ENCODE measurements at regions not wholly inside any gene's neighbourhood (a gene's known extent, or its start where the extent isn't known, plus 50 kb on each side); places are given as distances from the start of the nearest gene placed in this dataset.
"Not testable (repeated sequence)": the region's sequence is repeated elsewhere in the genome, so short reads cannot be mapped to it uniquely, and the experiment has no call there.

GRCh38 chr12:105440037-105440664, 109.7 kb downstream of the C12orf75 start:
- no peak for DNase-seq (ENCODE audit: low spot score)
- no peaks in the 10 kb centered on the region for H3K27me3 ChIP-seq (replicated peaks; ENCODE audit: insufficient read depth)
- intact Hi-C loops (cut with DNase I) = no loop called here
- TF ChIP-seq POLR2AphosphoS5 (IDR thresholded peaks at IDR 0.05) = no peak
- no peak for TF ChIP-seq CTCF (IDR thresholded peaks at IDR 0.05)
- no peak for TF ChIP-seq POLR2A (IDR thresholded peaks at IDR 0.05)
- no peaks in the 10 kb centered on the region for H3K36me3 ChIP-seq
- WGBS = 97% methylated on average over 1 of the region's 1 CpG
- no peak overlapping the region for H3K27ac ChIP-seq
- no peaks in the 10 kb centered on the region for H3K4me1 ChIP-seq (replicated peaks)
- no peaks in the 10 kb centered on the region for H3K9me3 ChIP-seq
- no peak overlapping the region for H3K4me3 ChIP-seq

- intact Hi-C loops (cut with DNase I) = no loop called here
- DNase-seq (ENCODE audit: low spot score) = no peak
- H3K27me3 ChIP-seq (replicated peaks; ENCODE audit: insufficient read depth) = no peaks in the 10 kb centered on the region
- no peaks in the 10 kb centered on the region for H3K4me1 ChIP-seq (replicated peaks)
- H3K9me3 ChIP-seq = no peaks in the 10 kb centered on the region
- no peak overlapping the region for H3K27ac ChIP-seq
- no peak for TF ChIP-seq POLR2AphosphoS5 (IDR thresholded peaks at IDR 0.05)
- H3K4me3 ChIP-seq = no peak overlapping the region
- H3K36me3 ChIP-seq = no peaks in the 10 kb centered on the region
- WGBS = 65% methylated on average over 18 of the region's 18 CpGs
These were observed 113.5 kb downstream of the C12orf75 start for GRCh38 chr12:105443802-105444652.

GRCh38 chr12:105444653-105445102, 114.2 kb downstream of the C12orf75 start:
- no peak for DNase-seq (ENCODE audit: low spot score)
- Histone ChIP-seq H3K27me3 (replicated peaks; ENCODE audit: insufficient read depth) (no peaks in the 10 kb centered on the region), H3K9me3 (no peaks in the 10 kb centered on the region), H3K36me3 (no peaks in the 10 kb centered on the region), H3K27ac (no peak overlapping the region), H3K4me1 (replicated peaks) (no peaks in the 10 kb centered on the region), H3K4me3 (no peak overlapping the region)
- 55% methylated on average over 3 of the region's 3 CpGs for WGBS
- intact Hi-C loops (cut with DNase I) = no loop called here
- TF ChIP-seq CTCF (IDR thresholded peaks at IDR 0.05) (no peak), POLR2A (IDR thresholded peaks at IDR 0.05) (no peak), POLR2AphosphoS5 (IDR thresholded peaks at IDR 0.05) (no peak)

GRCh38 chr12:105445249-105445648, 114.8 kb downstream of the C12orf75 start:
- H3K9me3 ChIP-seq = no peaks in the 10 kb centered on the region
- H3K4me1 ChIP-seq (replicated peaks) = no peaks in the 10 kb centered on the region
- no peaks in the 10 kb centered on the region for H3K27me3 ChIP-seq (replicated peaks; ENCODE audit: insufficient read depth)
- 61% methylated on average over 3 of the region's 3 CpGs for WGBS
- TF ChIP-seq POLR2AphosphoS5 (IDR thresholded peaks at IDR 0.05) (no peak), POLR2A (IDR thresholded peaks at IDR 0.05) (no peak), CTCF (IDR thresholded peaks at IDR 0.05) (no peak)
- DNase-seq (ENCODE audit: low spot score) = no peak
- H3K4me3 ChIP-seq = no peak overlapping the region
- no peaks in the 10 kb centered on the region for H3K36me3 ChIP-seq
- no peak overlapping the region for H3K27ac ChIP-seq
- intact Hi-C loops (cut with DNase I) = no loop called here

- DNase-seq (ENCODE audit: low spot score) = no peak
- no peaks in the 10 kb centered on the region for H3K4me1 ChIP-seq (replicated peaks)
- H3K27me3 ChIP-seq (replicated peaks; ENCODE audit: insufficient read depth) = no peaks in the 10 kb centered on the region
- H3K36me3 ChIP-seq = no peaks in the 10 kb centered on the region
- H3K27ac ChIP-seq = no peak overlapping the region
- WGBS = 11% methylated on average over 1 of the region's 1 CpG
- TF ChIP-seq POLR2A (IDR thresholded peaks at IDR 0.05) (no peak), POLR2AphosphoS5 (IDR thresholded peaks at IDR 0.05) (peak; percentile 57)
- H3K4me3 ChIP-seq = no peak overlapping the region
- no peaks in the 10 kb centered on the region for H3K9me3 ChIP-seq
- intact Hi-C loops (cut with DNase I) = no loop called here
These were observed 115.2 kb downstream of the C12orf75 start for GRCh38 chr12:105445649-105446048.

- H3K27ac ChIP-seq = not testable (repeated sequence)
These were observed 116.0 kb downstream of the C12orf75 start for GRCh38 chr12:105446460-105446859.

More at GRCh38 chr12:105446460-105446859, 116.0 kb downstream of the C12orf75 start:
- WGBS = 97% methylated on average over 2 of the region's 2 CpGs
- H3K27me3 ChIP-seq (replicated peaks; ENCODE audit: insufficient read depth); H3K9me3 ChIP-seq; intact Hi-C loops (cut with DNase I); H3K4me1 ChIP-seq (replicated peaks); DNase-seq (ENCODE audit: low spot score); H3K4me3 ChIP-seq; H3K36me3 ChIP-seq: not testable (repeated sequence)
